ENCODE measurements at regions not wholly inside any gene's neighbourhood (a gene's known extent, or its start where the extent isn't known, plus 50 kb on each side); places are given as distances from the start of the nearest gene placed in this dataset.
"Not testable (repeated sequence)": the region's sequence is repeated elsewhere in the genome, so short reads cannot be mapped to it uniquely, and the experiment has no call there.

- ATAC-seq (ENCODE audit: low read depth): peak; percentile 56; the same call in 2 of the 3 replicates
- no peak overlapping the region for H3K4me3 ChIP-seq (ENCODE audit: severe bottlenecking)
- TF ChIP-seq CTCF (IDR thresholded peaks at IDR 0.05; ENCODE audit: poor library complexity, severe bottlenecking): peak; percentile 83
These were observed 74.8 kb upstream of the GRIN2A start for GRCh38 chr16:10256784-10257641.

GRCh38 chr16:10257642-10258251 lies 75.5 kb upstream of the GRIN2A start:
- not testable (repeated sequence) for DNase-seq (ENCODE audit: low spot score); H3K27me3 ChIP-seq (ENCODE audit: insufficient read depth, poor library complexity, severe bottlenecking); H3K36me3 ChIP-seq (ENCODE audit: low read depth); H3K4me1 ChIP-seq (ENCODE audit: insufficient read depth, poor library complexity, severe bottlenecking); H3K4me3 ChIP-seq (ENCODE audit: severe bottlenecking); H3K27ac ChIP-seq (ENCODE audit: poor library complexity, severe bottlenecking); ATAC-seq (ENCODE audit: low read depth); H3K9me3 ChIP-seq (ENCODE audit: severe bottlenecking)

More at GRCh38 chr16:10256784-10257641, 74.8 kb upstream of the GRIN2A start:
- H3K4me1 ChIP-seq (ENCODE audit: insufficient read depth, poor library complexity, severe bottlenecking): no peaks in the 10 kb centered on the region
- H3K27ac ChIP-seq (ENCODE audit: poor library complexity, severe bottlenecking): no peak overlapping the region
- no peaks in the 10 kb centered on the region for H3K27me3 ChIP-seq (ENCODE audit: insufficient read depth, poor library complexity, severe bottlenecking)
- DNase-seq (ENCODE audit: low spot score): no peak
- H3K36me3 ChIP-seq (ENCODE audit: low read depth): no peaks in the 10 kb centered on the region
- H3K9me3 ChIP-seq (ENCODE audit: severe bottlenecking): no peaks in the 10 kb centered on the region

- not testable (repeated sequence) for H3K36me3 ChIP-seq (ENCODE audit: low read depth); H3K27me3 ChIP-seq (ENCODE audit: insufficient read depth, poor library complexity, severe bottlenecking); H3K27ac ChIP-seq (ENCODE audit: poor library complexity, severe bottlenecking); DNase-seq (ENCODE audit: low spot score); H3K9me3 ChIP-seq (ENCODE audit: severe bottlenecking); H3K4me3 ChIP-seq (ENCODE audit: severe bottlenecking); H3K4me1 ChIP-seq (ENCODE audit: insufficient read depth, poor library complexity, severe bottlenecking); ATAC-seq (ENCODE audit: low read depth)
These were observed 76.8 kb upstream of the GRIN2A start for GRCh38 chr16:10258930-10259603.

GRCh38 chr16:10261077-10261476 lies 78.8 kb upstream of the GRIN2A start:
- no peak for DNase-seq (ENCODE audit: low spot score)
- H3K4me3 ChIP-seq (ENCODE audit: severe bottlenecking): no peak overlapping the region
- no peaks in the 10 kb centered on the region for H3K36me3 ChIP-seq (ENCODE audit: low read depth)
- no peaks in the 10 kb centered on the region for H3K4me1 ChIP-seq (ENCODE audit: insufficient read depth, poor library complexity, severe bottlenecking)
- no peak overlapping the region for H3K27ac ChIP-seq (ENCODE audit: poor library complexity, severe bottlenecking)
- no peaks in the 10 kb centered on the region for H3K9me3 ChIP-seq (ENCODE audit: severe bottlenecking)
- ATAC-seq (ENCODE audit: low read depth): no peak
- no peak for TF ChIP-seq CTCF (IDR thresholded peaks at IDR 0.05; ENCODE audit: poor library complexity, severe bottlenecking)
- no peaks in the 10 kb centered on the region for H3K27me3 ChIP-seq (ENCODE audit: insufficient read depth, poor library complexity, severe bottlenecking)

- H3K36me3 ChIP-seq (ENCODE audit: low read depth); H3K27me3 ChIP-seq (ENCODE audit: insufficient read depth, poor library complexity, severe bottlenecking); H3K27ac ChIP-seq (ENCODE audit: poor library complexity, severe bottlenecking); ATAC-seq (ENCODE audit: low read depth); H3K4me1 ChIP-seq (ENCODE audit: insufficient read depth, poor library complexity, severe bottlenecking); H3K4me3 ChIP-seq (ENCODE audit: severe bottlenecking); H3K9me3 ChIP-seq (ENCODE audit: severe bottlenecking); DNase-seq (ENCODE audit: low spot score): not testable (repeated sequence)
These were observed 79.3 kb upstream of the GRIN2A start for GRCh38 chr16:10261526-10261925.

GRCh38 chr16:10262377-10263132 lies 80.3 kb upstream of the GRIN2A start:
- ATAC-seq (ENCODE audit: low read depth) (no peak), DNase-seq (ENCODE audit: low spot score) (no peak)
- H3K36me3 ChIP-seq (ENCODE audit: low read depth): no peaks in the 10 kb centered on the region
- no peaks in the 10 kb centered on the region for H3K4me1 ChIP-seq (ENCODE audit: insufficient read depth, poor library complexity, severe bottlenecking)
- TF ChIP-seq CTCF (IDR thresholded peaks at IDR 0.05; ENCODE audit: poor library complexity, severe bottlenecking): no peak
- H3K9me3 ChIP-seq (ENCODE audit: severe bottlenecking): no peaks in the 10 kb centered on the region
- H3K4me3 ChIP-seq (ENCODE audit: severe bottlenecking): no peak overlapping the region
- no peak overlapping the region for H3K27ac ChIP-seq (ENCODE audit: poor library complexity, severe bottlenecking)
- H3K27me3 ChIP-seq (ENCODE audit: insufficient read depth, poor library complexity, severe bottlenecking): no peaks in the 10 kb centered on the region

Measured in RWPE2 (cell line).